ENCODE measurements at regions not wholly inside any gene's neighbourhood (a gene's known extent, or its start where the extent isn't known, plus 50 kb on each side); places are given as distances from the start of the nearest gene placed in this dataset.
"Not testable (repeated sequence)": the region's sequence is repeated elsewhere in the genome, so short reads cannot be mapped to it uniquely, and the experiment has no call there.

GRCh38 chr4:138627096-138627495, 384.9 kb upstream of the SLC7A11 start:
- no peak for ATAC-seq
- TF ChIP-seq POU6F1 (CRISPR knock-in tag; IDR thresholded peaks at IDR 0.05; ENCODE audit: borderline replicate concordance, low read depth) = no peak
- TF ChIP-seq PATZ1 (CRISPR knock-in tag; IDR thresholded peaks at IDR 0.05; ENCODE audit: borderline replicate concordance) = no peak
- no peak for TF ChIP-seq PPARA (CRISPR knock-in tag; IDR thresholded peaks at IDR 0.05; ENCODE audit: borderline replicate concordance)
- no peak for TF ChIP-seq SNAI2 (CRISPR knock-in tag; IDR thresholded peaks at IDR 0.05)
- TF ChIP-seq ZNF70 (CRISPR knock-in tag; IDR thresholded peaks at IDR 0.05) = no peak
- no peak for TF ChIP-seq ZFP30 (CRISPR knock-in tag; IDR thresholded peaks at IDR 0.05)
- no peak for TF ChIP-seq ZNF565 (CRISPR knock-in tag; conservative IDR thresholded peaks at IDR 0.05; ENCODE audit: low read depth)
- TF ChIP-seq TSHZ2 (CRISPR knock-in tag; IDR thresholded peaks at IDR 0.05) = no peak
- no peak for TF ChIP-seq ZC3H10 (CRISPR knock-in tag; IDR thresholded peaks at IDR 0.05)
- no peak for TF ChIP-seq TOX (CRISPR knock-in tag; IDR thresholded peaks at IDR 0.05; ENCODE audit: borderline replicate concordance)
- no peak for TF ChIP-seq GLIS3 (CRISPR knock-in tag; IDR thresholded peaks at IDR 0.05)
- TF ChIP-seq CREB5 (CRISPR knock-in tag; IDR thresholded peaks at IDR 0.05; ENCODE audit: low read depth) = no peak
- TF ChIP-seq TCF4 (CRISPR knock-in tag; IDR thresholded peaks at IDR 0.05; ENCODE audit: borderline replicate concordance) = no peak
- TF ChIP-seq ISL1 (CRISPR knock-in tag; IDR thresholded peaks at IDR 0.05) = no peak
- no peak for TF ChIP-seq ESRRG (CRISPR knock-in tag; IDR thresholded peaks at IDR 0.05)

- not testable (repeated sequence) for ATAC-seq
These were observed 380.2 kb upstream of the SLC7A11 start for GRCh38 chr4:138622362-138622761.

- ATAC-seq = no peak
- TF ChIP-seq ZFP30 (CRISPR knock-in tag; IDR thresholded peaks at IDR 0.05) (no peak), OSR1 (CRISPR knock-in tag; IDR thresholded peaks at IDR 0.05) (no peak), TOX (CRISPR knock-in tag; IDR thresholded peaks at IDR 0.05; ENCODE audit: borderline replicate concordance) (no peak), GLIS3 (CRISPR knock-in tag; IDR thresholded peaks at IDR 0.05) (no peak), ISL1 (CRISPR knock-in tag; IDR thresholded peaks at IDR 0.05) (peak; percentile 57; the same call in 1 of the 2 replicates), POU6F1 (CRISPR knock-in tag; IDR thresholded peaks at IDR 0.05; ENCODE audit: borderline replicate concordance, low read depth) (no peak), CREB5 (CRISPR knock-in tag; IDR thresholded peaks at IDR 0.05; ENCODE audit: low read depth) (no peak)
These were observed 374.6 kb upstream of the SLC7A11 start for GRCh38 chr4:138616775-138617174.

All from SK-N-SH treated with all-trans-retinoic acid at 6 μM for 48 hours (cell line).